BJ (cell line): ENCODE measurements at regions not wholly inside any gene's neighbourhood (a gene's known extent, or its start where the extent isn't known, plus 50 kb on each side); places are given as distances from the start of the nearest gene placed in this dataset.

Experiments used
- CTCF ChIA-PET: fragments of 350-600 bp; formaldehyde crosslinking; extraction: SDS; loops from one replicate; lab custom pipeline; 2021; ENCODE audit warnings: antibody characterized with exemption, inconsistent platforms; lab: Yijun Ruan, JAX
- POLR2A ChIA-PET: fragments of 300-600 bp; sonication (Branson Sonifier 250); formaldehyde crosslinking; extraction: SDS; loops from one replicate; lab custom pipeline; 2021; ENCODE audit warnings: antibody characterized with exemption; lab: Charles Lee
- DNase-seq: peaks from one replicate; pipeline ENCODE4 v3.0.0-alpha.2; 2011; ENCODE audit warnings: low read depth
- H3K27me3 ChIP-seq: 2 replicates; pipeline ENCODE4 v1.6.0; 2011; ENCODE audit warnings: low read length; ENCODE audit not compliant: control insufficient read depth, insufficient read depth
- H3K36me3 ChIP-seq: 2 replicates; pipeline ENCODE4 v1.5.1; 2011; ENCODE audit warnings: low read length; ENCODE audit not compliant: control insufficient read depth, insufficient read depth
- H3K4me3 ChIP-seq: 2 replicates; pipeline ENCODE4 v1.5.1; 2011; ENCODE audit warnings: low read depth, mild to moderate bottlenecking, control low read depth, low read length
- TF ChIP-seq, protein P1 (sequence below): IDR thresholded peaks from 2 replicates; pipeline ENCODE4 v1.5.1; 2011; ENCODE audit warnings: low read depth, mild to moderate bottlenecking, control low read depth, inconsistent platforms, low read length, moderate library complexity; ENCODE audit not compliant: insufficient read depth

DNA sequence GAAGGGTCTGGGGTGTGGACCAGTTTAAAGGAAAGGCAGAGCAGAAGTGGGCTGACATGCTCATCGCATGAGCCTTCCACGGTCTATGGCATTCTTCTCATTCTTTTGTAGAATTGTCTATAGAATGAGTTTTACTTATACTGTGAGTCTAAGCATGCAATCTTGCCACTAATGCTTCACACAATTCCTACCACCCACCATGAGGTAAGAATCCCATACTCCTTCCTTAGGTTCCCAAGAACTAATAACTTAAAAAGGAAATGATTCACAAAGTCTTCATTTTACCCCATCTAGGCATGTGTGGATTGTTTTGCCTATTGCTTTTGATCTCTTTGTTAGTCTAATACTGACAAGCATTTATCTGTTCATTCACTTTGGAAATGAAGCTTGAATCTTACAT lies 195.2 kb downstream of the LY86 start:
- ChIA-PET CTCF (interaction anchor here (2.2 kb wide), 1 partner anchor 10 kb away, joined by 5 read pairs; no protein-coding TSS in a partner anchor), POLR2A (no interaction called here)
- no peaks in the 10 kb centered on the region for H3K27me3 ChIP-seq
- TF ChIP-seq, protein P1, sequence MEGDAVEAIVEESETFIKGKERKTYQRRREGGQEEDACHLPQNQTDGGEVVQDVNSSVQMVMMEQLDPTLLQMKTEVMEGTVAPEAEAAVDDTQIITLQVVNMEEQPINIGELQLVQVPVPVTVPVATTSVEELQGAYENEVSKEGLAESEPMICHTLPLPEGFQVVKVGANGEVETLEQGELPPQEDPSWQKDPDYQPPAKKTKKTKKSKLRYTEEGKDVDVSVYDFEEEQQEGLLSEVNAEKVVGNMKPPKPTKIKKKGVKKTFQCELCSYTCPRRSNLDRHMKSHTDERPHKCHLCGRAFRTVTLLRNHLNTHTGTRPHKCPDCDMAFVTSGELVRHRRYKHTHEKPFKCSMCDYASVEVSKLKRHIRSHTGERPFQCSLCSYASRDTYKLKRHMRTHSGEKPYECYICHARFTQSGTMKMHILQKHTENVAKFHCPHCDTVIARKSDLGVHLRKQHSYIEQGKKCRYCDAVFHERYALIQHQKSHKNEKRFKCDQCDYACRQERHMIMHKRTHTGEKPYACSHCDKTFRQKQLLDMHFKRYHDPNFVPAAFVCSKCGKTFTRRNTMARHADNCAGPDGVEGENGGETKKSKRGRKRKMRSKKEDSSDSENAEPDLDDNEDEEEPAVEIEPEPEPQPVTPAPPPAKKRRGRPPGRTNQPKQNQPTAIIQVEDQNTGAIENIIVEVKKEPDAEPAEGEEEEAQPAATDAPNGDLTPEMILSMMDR: no peak
- no peaks in the 10 kb centered on the region for H3K36me3 ChIP-seq
- no peak for DNase-seq
- H3K4me3 ChIP-seq: no peak overlapping the region

DNA sequence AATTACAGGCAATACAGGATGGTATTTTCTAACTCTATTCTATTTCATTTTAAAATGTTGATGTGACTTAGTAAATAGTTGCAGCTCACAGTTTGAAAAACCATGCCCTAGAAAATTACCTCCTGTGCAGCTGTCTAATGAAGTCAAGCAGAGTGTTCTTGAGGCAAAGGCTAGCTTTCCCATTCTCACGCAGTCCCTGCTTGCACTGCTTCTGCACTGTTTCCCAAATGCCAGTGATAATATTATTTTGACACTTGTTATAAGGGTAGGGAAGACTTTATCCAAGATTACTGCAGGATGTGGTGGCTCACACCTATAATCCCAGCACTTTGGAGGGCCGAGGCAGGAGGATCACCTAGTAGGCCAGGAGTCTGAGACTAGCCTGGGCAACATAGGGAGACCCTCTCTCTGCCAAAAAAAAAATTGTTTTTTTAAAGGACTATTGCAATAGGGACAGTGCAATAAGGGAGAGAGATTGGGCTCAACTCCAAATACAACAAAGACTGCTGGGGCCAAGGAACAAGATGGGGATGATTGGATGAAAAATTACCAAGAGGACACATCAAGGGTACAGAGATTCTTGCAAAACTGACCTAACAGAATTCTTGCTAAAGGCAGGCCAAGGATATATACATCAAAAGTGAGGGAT lies 196.1 kb downstream of the LY86 start:
- TF ChIP-seq, protein P1: no peak
- CTCF ChIA-PET: interaction anchor here (2.2 kb wide), 1 partner anchor 9 kb away, joined by 5 read pairs; no protein-coding TSS in a partner anchor
- no peak for DNase-seq
- POLR2A ChIA-PET: no interaction called here
- Histone ChIP-seq H3K36me3 (no peaks in the 10 kb centered on the region), H3K27me3 (no peaks in the 10 kb centered on the region), H3K4me3 (no peak overlapping the region)

DNA sequence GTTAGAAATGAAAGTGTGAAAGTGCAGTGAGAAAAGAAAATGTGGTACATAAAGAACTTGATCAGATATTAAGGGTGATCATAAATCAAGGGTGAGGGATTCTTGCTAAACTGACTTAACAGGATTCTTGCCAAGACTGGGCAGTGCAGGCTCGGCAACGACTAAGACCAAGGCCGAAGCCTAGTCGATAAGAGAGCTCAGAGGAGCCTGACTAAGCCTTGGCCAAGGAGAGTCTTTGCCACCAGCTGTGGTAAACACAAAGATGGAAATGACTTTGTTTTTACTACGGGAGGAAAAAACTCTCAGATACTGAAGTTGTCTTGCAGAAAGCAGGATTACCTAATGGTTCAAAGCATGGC lies 196.6 kb downstream of the LY86 start:
- ChIA-PET CTCF (interaction anchor here (2.2 kb wide), 1 partner anchor 9 kb away, joined by 5 read pairs; no protein-coding TSS in a partner anchor), POLR2A (no interaction called here)
- Histone ChIP-seq H3K4me3 (no peak overlapping the region), H3K27me3 (no peaks in the 10 kb centered on the region), H3K36me3 (no peaks in the 10 kb centered on the region)
- TF ChIP-seq, protein P1: no peak
- DNase-seq: no peak

DNA sequence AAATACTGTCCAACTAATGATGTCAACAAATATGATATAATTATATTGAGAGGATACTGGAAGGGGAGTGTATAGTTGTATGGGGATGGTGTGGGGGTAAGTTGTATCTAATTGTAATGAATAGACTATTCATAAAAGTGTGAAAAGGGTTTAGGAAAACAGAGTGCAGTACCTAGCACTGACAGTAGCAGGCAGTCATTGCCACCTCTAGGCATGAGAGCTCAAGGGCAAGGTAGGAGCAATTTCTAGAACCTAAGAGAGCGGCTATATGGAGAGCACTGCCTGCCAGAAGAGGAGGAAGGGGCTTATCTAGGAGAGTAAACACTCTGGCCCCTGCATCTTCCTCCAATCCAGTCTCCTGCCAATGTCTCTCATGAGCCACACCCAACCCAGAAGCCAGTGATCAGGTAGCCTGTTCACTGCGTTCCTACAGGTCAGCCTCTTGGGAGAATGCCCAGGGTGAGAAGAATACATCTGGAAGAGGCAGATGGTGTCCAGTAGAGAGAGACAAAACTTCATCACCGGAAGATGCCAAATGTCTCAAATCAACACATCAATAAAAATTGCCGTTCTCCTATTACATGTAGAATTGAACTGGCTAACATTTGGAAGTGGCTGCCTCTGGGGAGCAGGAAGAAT lies 200.0 kb downstream of the LY86 start:
- ChIA-PET CTCF (no interaction called here), POLR2A (no interaction called here)
- no peak overlapping the region for H3K4me3 ChIP-seq
- no peaks in the 10 kb centered on the region for H3K27me3 ChIP-seq
- DNase-seq: no peak
- no peaks in the 10 kb centered on the region for H3K36me3 ChIP-seq
- TF ChIP-seq, protein P1: peak; percentile 47

DNA sequence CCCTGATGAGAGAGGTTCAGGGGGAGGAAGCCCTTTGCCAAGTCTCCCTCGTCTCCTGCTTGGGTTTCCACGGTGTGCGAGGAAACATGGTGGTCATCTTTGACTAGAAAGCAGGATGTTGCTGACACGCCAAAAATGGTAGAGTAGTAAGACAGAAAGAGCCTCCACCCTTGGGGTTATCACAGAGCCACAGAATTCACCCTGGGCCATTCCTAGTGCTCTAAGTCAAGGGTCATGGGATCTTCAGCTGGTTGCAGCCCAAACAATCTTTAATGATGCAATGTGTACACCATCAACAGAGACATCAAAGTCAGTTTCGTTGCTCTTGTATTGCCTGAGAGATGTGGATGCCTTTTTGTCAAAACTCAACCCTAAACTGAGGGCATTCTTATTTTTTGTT lies 201.9 kb downstream of the LY86 start:
- Histone ChIP-seq H3K4me3 (no peak overlapping the region), H3K36me3 (no peaks in the 10 kb centered on the region), H3K27me3 (no peaks in the 10 kb centered on the region)
- CTCF ChIA-PET: no interaction called here
- POLR2A ChIA-PET: no interaction called here
- TF ChIP-seq, protein P1: no peak
- no peak for DNase-seq
